ENCODE measurements at regions not wholly inside any gene's neighbourhood (a gene's known extent, or its start where the extent isn't known, plus 50 kb on each side); places are given as distances from the start of the nearest gene placed in this dataset.

- DNase-seq (ENCODE audit: low spot score): no peak
Measured at GRCh38 chr4:24476282-24476681, 108.1 kb downstream of the DHX15 start.

GRCh38 chr4:24475756-24476155 is 108.6 kb downstream of the DHX15 start:
- no peak for DNase-seq (ENCODE audit: low spot score)

- DNase-seq (ENCODE audit: low spot score): no peak
Measured at GRCh38 chr4:24473309-24473721, 111.0 kb downstream of the DHX15 start.

GRCh38 chr4:24472514-24473308 is 111.6 kb downstream of the DHX15 start:
- DNase-seq (ENCODE audit: low spot score): no peak

GRCh38 chr4:24472161-24472510 is 112.2 kb downstream of the DHX15 start:
- no peak for DNase-seq (ENCODE audit: low spot score)

GRCh38 chr4:24471486-24472160 is 112.7 kb downstream of the DHX15 start:
- DNase-seq (ENCODE audit: low spot score): no peak

- DNase-seq (ENCODE audit: low spot score): no peak
Measured at GRCh38 chr4:24470666-24471485, 113.5 kb downstream of the DHX15 start.

GRCh38 chr4:24468071-24468470 is 116.3 kb downstream of the DHX15 start:
- DNase-seq (ENCODE audit: low spot score): no peak

- DNase-seq (ENCODE audit: low spot score): no peak
Measured at GRCh38 chr4:24464566-24464965, 119.8 kb downstream of the DHX15 start.

- no peak for DNase-seq (ENCODE audit: low spot score)
Measured at GRCh38 chr4:24456431-24456830, 127.9 kb downstream of the DHX15 start.

GRCh38 chr4:24453951-24454350 is 130.4 kb downstream of the DHX15 start:
- no peak for DNase-seq (ENCODE audit: low spot score)

- DNase-seq (ENCODE audit: low spot score): no peak
Measured at GRCh38 chr4:24451870-24452269, 132.5 kb downstream of the DHX15 start.

GRCh38 chr4:24443200-24443599 is 141.2 kb downstream of the DHX15 start:
- DNase-seq (ENCODE audit: low spot score): no peak

GRCh38 chr4:24440765-24441164 is 143.6 kb downstream of the DHX15 start:
- DNase-seq (ENCODE audit: low spot score): no peak

- DNase-seq (ENCODE audit: low spot score): no peak
Measured at GRCh38 chr4:24434241-24434640, 150.1 kb downstream of the DHX15 start.

GRCh38 chr4:24433515-24434214 is 150.7 kb downstream of the DHX15 start:
- DNase-seq (ENCODE audit: low spot score): no peak

GRCh38 chr4:24428850-24429249 is 155.5 kb downstream of the DHX15 start:
- no peak for DNase-seq (ENCODE audit: low spot score)

- no peak for DNase-seq (ENCODE audit: low spot score)
Measured at GRCh38 chr4:24426557-24426956, 157.8 kb downstream of the DHX15 start.

GRCh38 chr4:24425863-24426262 is 158.5 kb downstream of the DHX15 start:
- DNase-seq (ENCODE audit: low spot score): no peak

GRCh38 chr4:24423670-24424069 is 160.7 kb downstream of the DHX15 start:
- no peak for DNase-seq (ENCODE audit: low spot score)

GRCh38 chr4:24422644-24423043 is 161.7 kb downstream of the DHX15 start:
- no peak for DNase-seq (ENCODE audit: low spot score)
